MM.1S (cell line): ENCODE measurements at regions not wholly inside any gene's neighbourhood (a gene's known extent, or its start where the extent isn't known, plus 50 kb on each side); places are given as distances from the start of the nearest gene placed in this dataset.

ENCODE experiments used
- DNase-seq: peaks from one replicate; pipeline ENCODE4 v3.0.0-alpha.2; 2015
- H2AFZ ChIP-seq: fragments of 300-600 bp; sonication (generic); 2 replicates; pipeline ENCODE4 v1.6.0; 2016; ENCODE audit warnings: antibody characterized with exemption, low read length
- H3F3A ChIP-seq: fragments of 300-600 bp; sonication (generic); 2 replicates; pipeline ENCODE4 v1.6.1; 2016; ENCODE audit warnings: mild to moderate bottlenecking, antibody characterized with exemption, low read length, moderate library complexity, mixed read lengths; ENCODE audit not compliant: insufficient read depth
- H3K27ac ChIP-seq: fragments of 300-600 bp; sonication (generic); 2 replicates; pipeline ENCODE4 v1.5.1; 2016; ENCODE audit warnings: mild to moderate bottlenecking, low read length
- H3K27me3 ChIP-seq: fragments of 300-600 bp; sonication (generic); replicated peaks from 2 replicates; pipeline ENCODE4 v1.6.0; 2016; ENCODE audit warnings: low read length; ENCODE audit not compliant: insufficient read depth
- H3K36me3 ChIP-seq: fragments of 300-600 bp; sonication (generic); replicated peaks from 2 replicates; pipeline ENCODE4 v1.6.1; 2016; ENCODE audit warnings: mild to moderate bottlenecking, low read length, mixed read lengths; ENCODE audit not compliant: insufficient read depth
- H3K4me1 ChIP-seq: fragments of 300-600 bp; sonication (generic); 2 replicates; pipeline ENCODE4 v1.6.1; 2016; ENCODE audit warnings: low read length, mixed read lengths
- H3K4me2 ChIP-seq: fragments of 300-600 bp; sonication (generic); 2 replicates; pipeline ENCODE4 v1.6.0; 2016; ENCODE audit warnings: low read depth, low read length
- H3K4me3 ChIP-seq: fragments of 300-600 bp; sonication (generic); 2 replicates; pipeline ENCODE4 v1.5.1; 2016; ENCODE audit warnings: low read length, mixed read lengths
- H3K79me2 ChIP-seq: fragments of 300-600 bp; sonication (generic); 2 replicates; pipeline ENCODE4 v1.6.1; 2016; ENCODE audit warnings: mixed run types, low read length, mixed read lengths
- H3K9ac ChIP-seq: fragments of 300-600 bp; sonication (generic); 2 replicates; pipeline ENCODE4 v1.6.1; 2016; ENCODE audit warnings: low read length, mixed read lengths
- H3K9me2 ChIP-seq: fragments of 300-600 bp; sonication (generic); replicated peaks from 2 replicates; pipeline ENCODE4 v1.6.1; 2016; ENCODE audit warnings: mild to moderate bottlenecking, low read length, mixed read lengths; ENCODE audit not compliant: insufficient read depth
- H3K9me3 ChIP-seq: fragments of 300-600 bp; sonication (generic); replicated peaks from 2 replicates; pipeline ENCODE4 v1.6.1; 2016; ENCODE audit warnings: mild to moderate bottlenecking, low read length, mixed read lengths; ENCODE audit not compliant: insufficient read depth
- H4K20me1 ChIP-seq: fragments of 300-600 bp; sonication (generic); 2 replicates; pipeline ENCODE4 v1.6.1; 2016; ENCODE audit warnings: mild to moderate bottlenecking, low read length, moderate library complexity, mixed read lengths; ENCODE audit not compliant: insufficient read depth
- EZH2 ChIP-seq: fragments of 300-600 bp; sonication (generic); optimal IDR thresholded peaks from 2 replicates; pipeline ENCODE3; 2017; ENCODE audit warnings: low read depth, mild to moderate bottlenecking, antibody characterized with exemption, low read length, mixed read lengths
- EZH2phosphoT487 ChIP-seq: fragments of 300-600 bp; sonication (generic); IDR thresholded peaks from 2 replicates; pipeline ENCODE4 v1.6.1; 2018; ENCODE audit warnings: antibody characterized with exemption, low read length
- TF ChIP-seq, protein P1 (sequence below): fragments of 300-600 bp; sonication (generic); IDR thresholded peaks from 2 replicates; pipeline ENCODE4 v1.5.1; 2016; ENCODE audit warnings: antibody characterized with exemption, low read length, mixed read lengths

DNA sequence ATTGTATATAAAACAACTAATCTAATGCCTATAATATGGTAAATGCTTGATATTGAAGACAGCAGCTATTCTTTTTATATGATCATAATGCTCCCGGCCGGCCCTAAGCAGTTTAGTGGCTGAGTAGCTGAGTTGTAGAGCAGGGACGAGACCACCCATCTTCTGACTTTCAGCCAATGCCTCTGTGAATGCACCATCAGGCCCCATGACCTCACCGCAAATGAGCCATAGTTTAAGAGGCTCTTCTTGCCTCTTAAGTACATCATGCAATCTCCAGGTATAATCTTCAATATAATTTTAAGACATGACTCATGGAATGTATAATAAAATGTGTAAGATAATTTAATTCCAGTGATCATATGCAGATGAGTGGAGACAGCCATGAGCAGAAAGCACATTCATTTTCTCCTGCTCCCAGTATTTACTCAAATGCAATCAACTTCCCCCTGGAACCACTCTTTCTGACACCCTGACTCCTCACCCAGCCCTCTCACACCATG is 78.9 kb upstream of the SNX9 start:
- no peaks in the 10 kb centered on the region for H4K20me1 ChIP-seq
- no peaks in the 10 kb centered on the region for H3K79me2 ChIP-seq
- H3K9me2 ChIP-seq = no peaks in the 10 kb centered on the region
- H3K4me1 ChIP-seq = no peaks in the 10 kb centered on the region
- no peak overlapping the region for H3K9ac ChIP-seq
- no peaks in the 10 kb centered on the region for H3K9me3 ChIP-seq
- TF ChIP-seq, protein P1, sequence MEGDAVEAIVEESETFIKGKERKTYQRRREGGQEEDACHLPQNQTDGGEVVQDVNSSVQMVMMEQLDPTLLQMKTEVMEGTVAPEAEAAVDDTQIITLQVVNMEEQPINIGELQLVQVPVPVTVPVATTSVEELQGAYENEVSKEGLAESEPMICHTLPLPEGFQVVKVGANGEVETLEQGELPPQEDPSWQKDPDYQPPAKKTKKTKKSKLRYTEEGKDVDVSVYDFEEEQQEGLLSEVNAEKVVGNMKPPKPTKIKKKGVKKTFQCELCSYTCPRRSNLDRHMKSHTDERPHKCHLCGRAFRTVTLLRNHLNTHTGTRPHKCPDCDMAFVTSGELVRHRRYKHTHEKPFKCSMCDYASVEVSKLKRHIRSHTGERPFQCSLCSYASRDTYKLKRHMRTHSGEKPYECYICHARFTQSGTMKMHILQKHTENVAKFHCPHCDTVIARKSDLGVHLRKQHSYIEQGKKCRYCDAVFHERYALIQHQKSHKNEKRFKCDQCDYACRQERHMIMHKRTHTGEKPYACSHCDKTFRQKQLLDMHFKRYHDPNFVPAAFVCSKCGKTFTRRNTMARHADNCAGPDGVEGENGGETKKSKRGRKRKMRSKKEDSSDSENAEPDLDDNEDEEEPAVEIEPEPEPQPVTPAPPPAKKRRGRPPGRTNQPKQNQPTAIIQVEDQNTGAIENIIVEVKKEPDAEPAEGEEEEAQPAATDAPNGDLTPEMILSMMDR = no peak
- TF ChIP-seq EZH2phosphoT487 = no peak
- no peak for TF ChIP-seq EZH2
- H3K4me3 ChIP-seq = no peak overlapping the region
- H3K27me3 ChIP-seq = no peaks in the 10 kb centered on the region
- no peaks in the 10 kb centered on the region for H3K36me3 ChIP-seq
- H3F3A ChIP-seq = no peaks in the 10 kb centered on the region
- DNase-seq = no peak
- H2AFZ ChIP-seq = no peak overlapping the region
- no peak overlapping the region for H3K4me2 ChIP-seq
- H3K27ac ChIP-seq = no peak overlapping the region

DNA sequence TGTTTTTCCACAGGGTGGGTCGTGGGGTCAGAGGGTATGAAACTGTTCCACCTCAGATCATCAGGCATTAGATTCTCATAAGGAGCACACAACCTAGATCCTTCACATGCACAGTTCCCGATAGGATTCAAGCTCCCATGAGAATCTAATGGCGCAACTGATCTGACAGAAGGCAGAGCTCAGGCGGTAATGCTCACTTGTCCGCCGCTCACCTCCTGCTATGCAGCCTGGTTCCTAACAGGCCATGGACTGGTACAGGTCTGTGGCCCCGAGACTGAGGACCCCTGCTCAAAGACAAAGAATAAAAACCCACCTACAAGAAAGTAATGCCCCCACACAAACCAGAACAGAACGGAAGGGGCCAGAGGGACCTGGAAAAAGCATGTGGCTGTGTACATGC is 76.1 kb upstream of the SNX9 start:
- no peak overlapping the region for H2AFZ ChIP-seq
- no peaks in the 10 kb centered on the region for H3K4me1 ChIP-seq
- no peaks in the 10 kb centered on the region for H3K9me3 ChIP-seq
- H3F3A ChIP-seq = no peaks in the 10 kb centered on the region
- DNase-seq = no peak
- H3K79me2 ChIP-seq = no peaks in the 10 kb centered on the region
- H3K4me3 ChIP-seq = no peak overlapping the region
- H3K27me3 ChIP-seq = no peaks in the 10 kb centered on the region
- no peak overlapping the region for H3K9ac ChIP-seq
- H4K20me1 ChIP-seq = no peaks in the 10 kb centered on the region
- H3K36me3 ChIP-seq = no peaks in the 10 kb centered on the region
- H3K9me2 ChIP-seq = no peaks in the 10 kb centered on the region
- no peak overlapping the region for H3K4me2 ChIP-seq
- no peak overlapping the region for H3K27ac ChIP-seq
- TF ChIP-seq EZH2phosphoT487 (no peak), EZH2 (no peak)
- TF ChIP-seq, protein P1 = no peak

DNA sequence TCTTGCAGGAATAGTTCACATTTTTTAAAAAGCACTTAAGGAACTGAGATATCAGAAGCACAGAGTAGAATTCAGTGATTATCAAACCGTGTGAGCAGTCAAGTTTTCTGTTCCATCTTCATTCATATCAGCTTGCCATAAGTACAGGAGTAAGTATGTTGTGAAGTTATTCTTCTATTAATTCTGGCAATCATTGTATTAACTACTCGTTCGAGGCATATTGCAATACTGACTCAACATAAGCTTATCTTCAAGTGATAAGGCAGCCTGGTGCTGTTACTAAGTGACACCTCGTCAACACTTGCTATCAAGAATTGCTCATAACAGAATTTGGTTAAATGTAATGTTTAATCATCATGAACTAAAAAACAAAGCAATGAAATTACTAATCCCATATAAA is 75.7 kb upstream of the SNX9 start:
- Histone ChIP-seq H3F3A (no peaks in the 10 kb centered on the region), H3K27ac (no peak overlapping the region), H3K27me3 (no peaks in the 10 kb centered on the region), H3K9me2 (no peaks in the 10 kb centered on the region), H3K4me1 (no peaks in the 10 kb centered on the region), H2AFZ (no peak overlapping the region), H3K79me2 (no peaks in the 10 kb centered on the region), H3K9ac (no peak overlapping the region), H3K36me3 (no peaks in the 10 kb centered on the region), H3K4me2 (no peak overlapping the region), H4K20me1 (no peaks in the 10 kb centered on the region), H3K9me3 (no peaks in the 10 kb centered on the region), H3K4me3 (no peak overlapping the region)
- DNase-seq = no peak
- TF ChIP-seq EZH2 = no peak
- TF ChIP-seq, protein P1 = no peak
- TF ChIP-seq EZH2phosphoT487 = no peak
